DLD1 (cell line): ENCODE measurements at regions not wholly inside any gene's neighbourhood (a gene's known extent, or its start where the extent isn't known, plus 50 kb on each side); places are given as distances from the start of the nearest gene placed in this dataset.

Source experiments
- in situ Hi-C: cut with HindIII; loops from 2 replicates; pipeline ENCODE4 v1.10.0; 2017; ENCODE audit warnings: low sequenced_read_pairs

DNA sequence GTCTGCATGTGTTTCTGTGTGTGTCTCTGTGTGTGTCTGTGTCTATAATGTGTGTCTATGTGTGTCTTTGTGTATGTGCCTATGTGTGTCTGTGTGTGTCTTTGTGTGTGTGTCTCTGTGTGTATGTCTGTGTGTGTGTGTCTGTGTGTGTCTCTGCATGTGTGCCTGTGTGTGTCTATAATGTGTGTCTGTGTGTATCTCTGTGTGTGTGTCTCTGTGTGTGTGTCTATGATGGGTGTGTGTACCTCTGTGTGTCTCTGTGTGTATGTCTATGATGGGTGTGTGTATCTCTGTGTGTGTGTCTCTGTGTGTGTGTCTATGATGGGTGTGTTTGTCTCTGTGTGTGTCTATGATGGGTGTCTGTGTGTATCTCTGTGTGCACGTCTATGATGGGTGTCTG lies 126.2 kb upstream of the GPC1 start:
- in situ Hi-C loops = no loop called here

DNA sequence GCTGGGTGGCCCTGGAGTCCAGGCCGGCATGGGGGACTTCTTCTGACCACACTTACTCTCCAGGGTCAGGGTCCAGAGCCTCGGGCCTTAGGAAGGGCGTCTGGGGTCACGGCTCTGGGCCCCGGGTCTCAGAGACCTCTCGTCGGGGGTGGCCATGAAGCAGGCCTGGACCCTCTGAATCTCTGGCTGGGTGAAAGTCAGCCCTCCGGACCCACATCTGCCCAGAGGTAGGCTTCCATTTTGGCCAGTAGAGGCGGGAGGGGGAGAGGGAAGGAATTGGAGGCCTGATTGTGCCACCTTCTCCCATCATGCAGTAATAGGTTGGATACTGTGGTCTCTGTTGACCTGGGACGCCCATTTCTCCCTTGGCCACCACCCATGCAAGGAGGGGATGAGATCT lies 125.3 kb upstream of the GPC1 start:
- in situ Hi-C loops = no loop called here

DNA sequence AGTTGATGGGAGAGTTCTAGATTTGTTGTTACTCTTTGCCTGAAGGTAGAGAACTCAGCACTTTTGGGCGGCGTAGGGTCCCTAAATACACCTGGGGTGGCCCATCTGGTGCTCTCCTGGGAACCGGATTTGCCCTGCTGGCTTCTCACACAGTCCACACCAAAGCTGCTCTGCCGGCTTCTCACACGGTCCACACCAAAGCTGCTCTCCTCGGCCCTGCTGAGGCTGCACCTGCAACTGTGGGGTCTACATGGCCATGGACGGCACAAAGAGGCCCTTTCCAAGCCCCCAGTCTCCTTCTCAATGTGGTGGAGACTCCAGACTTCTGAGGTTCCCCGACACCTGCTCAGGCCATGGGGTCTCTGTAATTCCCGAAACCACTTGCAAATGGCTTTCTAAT lies 124.8 kb upstream of the GPC1 start:
- in situ Hi-C loops = no loop called here

DNA sequence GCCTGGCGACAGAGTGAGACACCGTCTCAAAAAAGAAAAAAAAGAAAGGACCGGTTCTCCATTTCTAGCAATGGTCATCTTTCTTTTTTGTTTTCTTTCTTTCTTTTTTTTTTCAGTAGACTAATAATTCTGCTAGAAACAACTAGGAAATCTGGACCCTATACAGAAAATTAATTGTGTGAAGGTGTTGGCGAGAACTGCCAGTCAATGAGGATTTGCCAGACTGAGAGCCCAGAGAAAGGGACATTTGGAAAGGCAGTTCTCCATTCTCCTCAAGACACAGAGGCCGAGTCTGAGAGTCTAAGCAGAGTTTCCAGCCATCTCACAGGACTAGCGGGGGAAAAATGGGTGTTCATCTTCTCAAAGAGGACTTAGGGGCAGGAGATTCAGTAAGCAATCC lies 123.6 kb upstream of the GPC1 start:
- in situ Hi-C loops = no loop called here

DNA sequence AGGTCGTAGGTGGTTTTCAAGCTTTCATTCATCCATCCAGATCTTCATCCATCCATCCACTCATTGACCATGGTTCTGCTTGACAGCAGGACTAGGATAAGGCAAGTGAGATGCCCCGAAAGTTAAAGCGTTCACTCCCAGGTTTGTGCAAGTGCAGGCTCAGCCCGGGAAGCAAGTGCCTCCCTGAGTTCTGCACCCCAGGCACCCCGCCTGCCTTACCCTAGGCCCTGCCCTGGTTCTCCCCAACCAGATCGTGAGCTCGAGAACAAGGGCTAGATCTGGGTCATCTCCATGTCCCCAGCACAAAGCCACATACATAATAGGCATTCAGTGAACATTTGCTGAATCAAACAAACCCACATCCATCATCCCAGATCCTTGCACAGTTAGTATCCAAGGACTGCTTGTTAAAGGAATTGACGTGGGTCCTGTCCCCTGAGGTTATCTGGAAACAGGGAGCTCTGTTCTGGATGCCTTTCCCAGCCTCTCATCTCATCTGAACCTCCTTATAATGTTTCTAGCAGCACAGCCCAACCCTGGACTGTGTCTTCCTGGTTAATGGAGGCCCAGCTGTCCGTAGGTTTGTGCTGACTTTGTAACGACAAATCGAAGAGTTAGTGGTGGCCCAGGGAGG lies 116.1 kb upstream of the GPC1 start:
- in situ Hi-C loops = no loop called here

DNA sequence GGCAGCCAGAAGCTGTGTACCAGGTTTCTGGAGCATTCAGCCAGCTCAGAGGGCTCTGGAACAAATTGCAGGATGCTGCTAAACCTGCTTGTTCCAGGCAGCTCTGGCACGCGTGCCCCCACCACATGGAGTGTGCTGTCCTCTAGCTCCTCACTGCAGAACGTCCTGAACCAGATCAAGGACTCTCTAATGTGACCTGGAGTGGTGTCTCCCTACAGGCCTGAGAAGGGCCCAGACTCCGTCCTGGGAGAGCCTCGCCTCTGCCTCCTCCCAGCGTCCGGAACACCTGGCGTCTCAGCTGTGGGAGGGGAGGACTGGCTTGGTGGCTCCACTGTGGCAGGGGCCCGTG lies 115.6 kb upstream of the GPC1 start:
- in situ Hi-C loops = no loop called here

DNA sequence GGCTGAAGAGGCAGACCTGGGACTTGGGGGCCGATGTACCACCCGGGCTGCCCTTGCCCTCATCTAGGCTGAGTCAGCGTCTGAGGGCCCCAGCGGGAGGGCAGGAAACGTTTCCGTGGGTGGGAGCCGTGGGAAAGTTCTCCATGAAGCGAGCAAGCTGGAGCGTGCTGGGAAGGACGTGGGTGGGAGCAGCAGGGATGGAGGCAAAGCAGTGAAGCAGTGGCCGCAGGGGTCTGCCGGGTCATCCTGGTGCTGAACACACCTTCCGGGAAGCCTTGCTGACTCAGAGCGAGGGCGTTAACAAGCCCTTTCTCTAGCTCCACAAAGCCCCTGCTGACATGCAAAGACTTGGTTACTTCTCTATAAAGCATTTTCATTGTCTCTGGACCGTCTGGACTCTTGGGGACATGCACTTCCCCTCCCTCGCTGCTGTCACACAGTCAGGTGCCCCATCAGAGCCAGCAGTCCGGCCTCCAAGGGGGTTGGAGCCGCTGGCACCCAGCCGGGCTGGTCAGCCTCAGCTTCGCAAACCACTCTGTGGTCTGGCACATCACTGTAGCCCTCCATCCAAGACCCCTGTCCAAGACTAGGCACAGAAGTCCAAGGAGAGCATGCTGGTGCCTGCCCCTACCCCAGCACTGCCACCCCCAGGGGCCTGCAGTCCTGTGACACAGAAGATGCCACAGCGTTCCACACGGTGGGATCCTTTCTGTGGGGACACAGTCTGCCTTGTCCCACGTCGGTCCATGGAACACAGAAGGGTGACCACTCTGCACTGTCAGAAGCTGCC lies 115.1 kb upstream of the GPC1 start:
- in situ Hi-C loops = no loop called here

DNA sequence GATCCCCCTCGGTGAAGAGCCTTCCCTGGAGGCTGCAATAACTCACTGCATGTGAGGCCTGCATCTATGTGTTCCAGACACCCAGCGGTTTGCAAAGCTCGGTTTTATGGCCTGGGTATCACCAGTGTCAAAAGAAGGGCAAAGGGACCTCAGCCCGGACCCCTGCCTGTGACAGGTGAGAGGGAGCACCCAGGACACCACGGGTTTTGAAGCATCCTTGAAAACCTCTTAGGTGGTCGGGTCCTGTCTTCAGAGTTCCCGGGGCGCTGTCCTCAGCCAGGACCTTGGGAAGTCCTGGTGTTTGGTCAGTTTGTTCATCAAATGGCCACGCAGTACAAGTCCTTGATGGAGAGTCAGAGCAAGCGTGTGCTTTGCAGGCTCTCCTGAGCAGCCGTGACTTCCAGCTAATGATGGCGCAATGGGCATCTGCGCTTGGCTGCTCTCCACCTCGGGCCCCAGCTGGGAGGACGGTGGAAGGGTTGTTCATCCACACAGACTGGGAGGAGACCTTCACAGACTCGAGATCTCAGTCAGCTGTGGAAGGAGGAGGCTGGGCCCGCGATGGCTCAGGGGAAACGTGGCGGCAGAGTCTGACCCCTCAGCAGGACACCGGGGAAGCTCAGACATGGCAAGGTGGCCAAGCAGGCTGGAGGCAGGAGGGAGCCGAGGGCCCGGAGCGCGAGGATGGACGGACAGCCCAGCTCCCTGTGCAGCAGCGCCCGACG lies 113.1 kb upstream of the GPC1 start:
- in situ Hi-C loops = no loop called here

DNA sequence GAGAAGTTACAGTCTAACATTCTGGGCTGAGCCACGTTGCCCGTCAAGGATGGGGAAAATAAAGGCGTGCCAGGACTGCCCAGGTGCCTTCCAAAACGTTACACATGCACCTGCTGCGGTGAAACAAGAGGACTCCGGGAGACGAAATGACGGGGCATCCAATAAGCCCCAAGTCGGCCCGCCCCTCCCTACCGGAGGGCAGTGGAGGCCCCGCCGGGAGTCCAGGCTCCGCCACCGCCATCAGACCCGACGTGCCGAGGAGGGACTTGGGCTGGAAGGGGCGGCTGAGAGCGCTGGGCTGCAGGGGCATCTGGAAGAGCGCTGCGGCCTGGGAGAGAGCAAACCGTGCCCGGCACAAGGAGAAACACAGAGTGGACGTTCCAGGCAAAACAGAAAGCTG lies 112.5 kb upstream of the GPC1 start:
- in situ Hi-C loops = no loop called here

DNA sequence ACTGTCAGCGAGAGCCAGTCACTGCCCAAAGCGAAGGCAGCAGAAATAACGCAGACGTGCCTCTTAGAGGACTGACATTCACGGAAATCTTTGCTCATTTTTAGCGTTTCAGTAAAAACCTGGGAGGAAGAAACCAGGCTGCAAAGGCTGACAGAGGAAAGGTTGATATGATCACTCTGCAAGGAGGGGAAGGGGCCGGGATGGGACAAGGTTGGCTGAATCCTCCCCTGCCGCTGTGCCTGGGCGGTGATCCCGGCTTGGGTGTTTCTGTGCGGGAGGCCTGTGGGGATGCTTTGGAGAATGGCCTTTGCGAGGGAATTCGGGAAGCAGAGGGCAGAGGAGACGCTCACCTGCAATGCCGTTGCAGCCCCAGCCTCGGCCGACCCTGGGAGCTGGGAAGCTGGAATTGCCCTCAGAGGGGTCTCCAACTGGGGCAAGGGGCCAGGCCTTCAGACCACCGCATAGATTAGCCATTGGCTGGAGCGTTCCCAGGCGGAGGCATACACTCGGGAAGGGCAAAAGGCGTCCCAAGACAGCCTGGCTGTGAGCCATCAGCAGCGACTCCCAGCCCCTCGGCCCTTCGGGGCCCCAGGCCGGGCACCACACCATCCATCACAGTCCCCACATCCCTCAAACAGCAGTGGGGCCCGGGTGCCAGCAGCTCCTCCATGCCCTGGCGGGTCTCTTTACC lies 111.7 kb upstream of the GPC1 start:
- in situ Hi-C loops = no loop called here

DNA sequence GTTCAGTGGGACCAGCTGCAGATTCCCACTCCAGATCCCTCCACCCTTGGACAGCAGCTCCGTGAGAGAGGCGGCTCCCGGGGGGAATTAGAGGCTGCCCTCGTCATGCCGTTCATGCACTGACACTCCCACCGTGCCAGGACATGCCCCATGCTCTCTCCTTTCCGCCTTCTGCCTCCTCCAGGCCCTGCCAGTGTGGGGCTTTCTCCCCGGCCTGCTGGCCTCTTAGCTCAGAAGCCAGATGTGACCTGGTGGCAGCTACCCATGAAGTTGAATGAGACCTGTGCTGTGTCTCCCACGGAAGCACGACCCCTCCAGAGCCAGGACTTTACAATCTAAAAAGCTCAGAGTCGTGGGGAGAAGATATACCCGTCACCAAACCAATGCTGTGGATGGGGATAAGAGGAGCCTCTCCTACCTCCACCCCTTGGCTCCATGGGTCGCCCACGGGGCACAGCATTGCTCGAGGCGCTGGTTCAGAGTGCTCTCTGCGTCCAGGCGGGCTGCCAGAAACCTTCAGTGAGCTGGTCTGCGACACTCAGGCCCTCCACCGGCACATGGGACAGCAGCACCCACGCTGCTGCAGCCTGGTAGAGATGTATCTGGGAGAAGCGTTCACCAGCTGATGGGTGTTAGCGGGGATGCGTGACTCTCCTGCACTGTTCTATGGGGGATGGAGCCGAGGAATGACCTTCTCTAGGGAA lies 111.0 kb upstream of the GPC1 start:
- in situ Hi-C loops = loop anchor here (25.0 kb wide), 1 partner anchor 112 kb away; no protein-coding TSS in a partner anchor

DNA sequence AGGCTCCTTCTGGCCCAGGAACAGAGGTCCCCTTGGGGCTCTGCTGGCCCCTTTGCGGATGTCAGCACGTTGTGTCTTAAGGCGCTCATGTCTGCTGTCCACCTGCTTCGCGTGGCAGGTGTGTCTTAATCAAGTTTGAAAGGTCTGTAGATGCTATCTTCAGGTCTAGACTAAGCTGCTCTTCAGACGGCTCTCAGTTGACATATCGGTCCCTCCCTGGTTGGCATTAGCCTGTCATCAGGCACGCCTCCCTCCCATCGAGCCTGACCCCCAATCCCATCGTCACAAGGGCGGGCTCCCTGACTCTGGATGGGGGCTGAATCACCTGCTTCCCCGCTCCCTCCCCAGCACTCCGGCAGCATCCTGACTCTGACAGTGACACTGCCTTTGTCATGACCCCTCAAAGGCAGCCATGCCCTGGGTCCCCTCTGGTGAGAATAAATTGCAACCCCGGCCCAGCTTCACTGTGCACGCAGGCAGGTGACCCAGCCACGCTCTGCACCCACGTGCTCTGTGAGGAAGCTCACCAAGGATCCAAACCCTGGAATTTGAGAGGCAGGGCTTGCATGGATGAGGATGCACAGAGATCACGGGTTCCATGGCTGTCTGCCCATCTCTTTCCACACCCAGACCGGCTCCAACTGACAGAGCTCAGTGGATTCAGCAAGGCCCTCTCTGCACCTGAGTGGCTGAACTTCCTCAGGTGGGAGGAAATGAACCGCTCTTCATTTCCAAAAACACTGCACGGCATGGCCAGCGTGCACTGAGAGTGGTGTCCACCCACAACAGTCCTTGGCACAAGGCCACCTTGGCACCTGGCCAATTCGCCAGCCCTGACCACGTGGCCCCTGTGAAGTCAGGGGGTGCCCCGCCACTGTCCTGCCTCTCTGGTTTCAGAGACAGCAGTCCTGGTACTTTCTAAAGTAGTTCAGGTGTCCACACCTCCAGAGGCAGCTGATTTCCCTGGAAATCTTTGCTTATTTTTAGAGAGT lies 110.2 kb upstream of the GPC1 start:
- in situ Hi-C loops = loop anchor here (25.0 kb wide), 1 partner anchor 113 kb away; no protein-coding TSS in a partner anchor

DNA sequence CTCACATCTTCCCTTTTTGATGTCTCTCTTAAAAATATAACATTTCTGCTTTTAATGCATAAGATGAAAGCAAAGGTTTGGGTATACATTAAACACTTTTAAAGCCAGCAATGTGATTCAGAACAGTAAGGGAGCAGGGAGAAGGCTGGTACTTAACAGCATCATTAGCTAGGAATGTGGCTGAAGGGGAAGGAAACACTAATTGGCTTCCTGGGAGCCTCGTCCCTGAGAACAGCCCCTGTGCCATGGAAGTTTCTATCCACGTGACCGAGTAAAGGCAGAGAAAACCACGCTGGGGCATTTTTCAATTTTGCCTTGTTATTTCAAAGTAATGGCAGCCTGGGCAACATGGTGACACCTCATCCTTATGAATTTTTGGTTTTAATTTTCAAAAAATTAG lies 109.2 kb upstream of the GPC1 start:
- in situ Hi-C loops = loop anchor here (25.0 kb wide), 1 partner anchor 114 kb away; no protein-coding TSS in a partner anchor

DNA sequence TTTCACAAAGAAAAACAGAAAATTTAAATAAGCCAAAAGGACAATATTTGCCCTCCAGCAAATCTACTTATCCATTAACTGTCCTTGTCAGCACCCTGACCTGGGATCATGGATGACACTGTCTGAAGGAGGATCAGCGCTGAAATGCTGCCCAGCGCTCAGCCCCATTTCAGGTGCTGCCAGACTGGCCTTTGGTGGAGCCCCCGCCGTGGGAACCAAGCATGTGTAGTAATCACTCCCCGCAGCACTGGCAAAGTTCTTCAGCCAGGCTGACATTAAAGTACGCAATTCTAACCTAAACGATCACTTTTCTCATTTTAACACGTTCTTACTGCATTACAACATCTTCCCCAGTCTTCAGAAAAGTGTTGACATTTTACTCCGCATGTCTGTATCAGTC lies 108.6 kb upstream of the GPC1 start:
- in situ Hi-C loops = loop anchor here (25.0 kb wide), 1 partner anchor 115 kb away; no protein-coding TSS in a partner anchor

DNA sequence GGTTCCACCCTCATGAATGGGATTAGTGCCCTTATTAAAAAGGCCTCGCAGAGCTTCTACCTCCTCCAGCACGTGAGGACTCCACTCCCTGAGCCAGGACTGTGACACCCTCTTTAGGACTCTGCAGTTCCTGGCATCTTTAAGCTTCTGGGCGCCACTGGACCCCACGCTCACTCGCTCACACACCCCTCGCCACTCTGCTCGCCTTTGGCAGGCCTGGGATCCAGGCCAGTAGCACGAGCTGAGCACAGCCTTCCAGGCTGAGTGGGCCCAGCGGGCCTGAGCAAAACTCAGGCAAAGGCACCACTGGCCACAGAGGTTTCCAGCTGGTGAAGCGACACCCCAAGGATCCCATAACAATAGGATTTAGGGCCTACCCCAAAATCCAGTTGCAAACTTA lies 107.9 kb upstream of the GPC1 start:
- in situ Hi-C loops = loop anchor here (25.0 kb wide), 1 partner anchor 115 kb away; no protein-coding TSS in a partner anchor

DNA sequence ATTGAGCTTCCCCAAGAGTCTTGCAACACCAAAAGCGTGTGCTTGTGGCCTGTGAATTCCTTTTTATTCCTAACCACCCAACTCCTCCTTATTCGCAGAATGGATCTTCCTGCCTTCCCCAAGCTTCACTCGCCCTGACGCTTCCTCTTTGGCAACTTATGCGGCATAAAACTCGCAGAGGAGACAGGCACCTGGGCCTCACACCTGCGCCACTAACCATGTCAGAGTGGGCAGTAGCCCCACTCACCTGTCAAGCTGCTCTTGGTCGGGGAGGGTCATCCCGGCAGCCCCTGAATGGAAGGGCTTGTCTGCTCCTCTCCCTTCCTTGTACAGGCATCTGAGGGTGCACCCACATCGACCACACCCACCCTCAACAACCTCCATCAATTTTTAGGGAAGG lies 106.9 kb upstream of the GPC1 start:
- in situ Hi-C loops = loop anchor here (25.0 kb wide), 1 partner anchor 116 kb away; no protein-coding TSS in a partner anchor

DNA sequence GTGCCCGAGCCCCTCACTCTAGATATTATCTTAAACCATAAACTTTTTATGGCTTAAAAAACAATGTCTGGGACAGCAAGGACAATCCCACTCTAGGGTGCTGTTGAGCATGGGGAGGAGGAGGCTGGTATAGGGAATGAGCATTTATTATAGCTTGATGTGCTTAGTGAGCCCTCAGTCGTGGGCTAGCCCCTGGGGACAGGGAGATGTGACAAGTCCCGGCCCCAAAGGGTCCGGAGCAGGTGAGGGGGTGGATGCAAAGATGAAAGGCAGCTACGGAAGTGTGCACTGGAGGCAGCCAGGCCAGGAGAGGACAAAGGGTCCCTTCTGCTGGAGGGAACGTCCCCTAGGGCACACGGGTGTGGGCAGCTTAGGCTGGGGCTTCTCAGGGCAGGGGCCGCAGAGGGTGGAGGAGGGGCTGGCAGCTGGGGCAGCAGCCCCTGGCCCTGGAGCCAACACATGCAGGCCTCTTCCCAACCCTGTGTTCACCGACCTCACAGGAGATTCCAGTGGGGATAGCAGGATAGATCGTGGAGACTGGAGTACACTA lies 106.3 kb upstream of the GPC1 start:
- in situ Hi-C loops = loop anchor here (25.0 kb wide), 1 partner anchor 117 kb away; no protein-coding TSS in a partner anchor

DNA sequence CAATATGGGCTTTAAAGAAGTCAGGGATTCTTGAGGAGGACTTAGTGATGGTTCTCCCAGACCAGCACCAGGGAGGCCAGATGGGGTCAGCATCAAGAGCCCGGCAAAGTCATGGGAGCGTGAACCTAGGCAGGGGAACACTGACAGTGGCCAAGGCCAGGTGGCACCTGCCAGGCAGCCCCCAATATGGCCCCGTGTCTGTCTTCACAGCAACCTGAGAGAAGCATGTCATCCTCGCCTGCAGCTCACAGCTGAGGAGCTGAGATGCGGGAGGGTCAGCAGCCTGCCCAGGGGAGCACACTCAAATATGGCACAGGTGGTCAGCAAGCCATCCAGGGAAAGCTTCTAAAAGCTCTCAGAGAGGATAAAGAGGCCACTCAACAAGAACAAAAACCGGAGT lies 105.7 kb upstream of the GPC1 start:
- in situ Hi-C loops = loop anchor here (25.0 kb wide), 1 partner anchor 117 kb away; no protein-coding TSS in a partner anchor

DNA sequence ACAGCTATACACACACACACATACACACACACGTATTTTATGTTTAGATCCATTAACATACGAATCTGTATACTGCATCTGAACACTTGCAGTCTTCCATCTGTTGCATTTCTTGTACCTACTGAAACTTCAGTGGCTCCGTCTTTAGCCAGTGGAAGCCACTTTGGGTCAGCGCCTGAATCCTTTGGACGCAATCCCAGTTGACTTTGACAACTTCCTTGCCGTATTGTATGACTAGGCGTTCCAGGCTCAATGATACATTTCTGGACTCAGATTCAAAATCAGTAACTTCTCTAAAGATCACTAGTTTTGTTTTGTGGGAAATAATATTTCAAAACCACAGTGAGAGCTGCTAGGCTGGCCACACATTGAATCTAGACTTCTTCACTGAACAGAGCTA lies 101.5 kb upstream of the GPC1 start:
- in situ Hi-C loops = loop anchor here (25.0 kb wide), 1 partner anchor 122 kb away; no protein-coding TSS in a partner anchor
